GM12892 (cell line): ENCODE measurements at regions not wholly inside any gene's neighbourhood (a gene's known extent, or its start where the extent isn't known, plus 50 kb on each side); places are given as distances from the start of the nearest gene placed in this dataset.

Source experiments
- POLR2A ChIP-seq: IDR thresholded peaks from 2 replicates; pipeline ENCODE4 v1.6.1; 2011; ENCODE audit warnings: low read depth, low read length, control low read depth
- POLR2AphosphoS5 ChIP-seq: IDR thresholded peaks from 2 replicates; pipeline ENCODE4 v1.6.1; 2011; ENCODE audit warnings: low read depth, low read length, control low read depth
- TAF1 ChIP-seq: IDR thresholded peaks from 2 replicates; pipeline ENCODE4 v1.6.1; 2011; ENCODE audit warnings: low read depth, mild to moderate bottlenecking, control low read depth, low read length, borderline replicate concordance

- TF ChIP-seq POLR2A: no peak
- no peak for TF ChIP-seq TAF1
- TF ChIP-seq POLR2AphosphoS5: no peak
Observed at GRCh38 chr12:60415351-60415750, 819.5 kb downstream of the SLC16A7 start.
